ENCODE measurements at regions not wholly inside any gene's neighbourhood (a gene's known extent, or its start where the extent isn't known, plus 50 kb on each side); places are given as distances from the start of the nearest gene placed in this dataset.
"Not testable (repeated sequence)": the region's sequence is repeated elsewhere in the genome, so short reads cannot be mapped to it uniquely, and the experiment has no call there.

DNA sequence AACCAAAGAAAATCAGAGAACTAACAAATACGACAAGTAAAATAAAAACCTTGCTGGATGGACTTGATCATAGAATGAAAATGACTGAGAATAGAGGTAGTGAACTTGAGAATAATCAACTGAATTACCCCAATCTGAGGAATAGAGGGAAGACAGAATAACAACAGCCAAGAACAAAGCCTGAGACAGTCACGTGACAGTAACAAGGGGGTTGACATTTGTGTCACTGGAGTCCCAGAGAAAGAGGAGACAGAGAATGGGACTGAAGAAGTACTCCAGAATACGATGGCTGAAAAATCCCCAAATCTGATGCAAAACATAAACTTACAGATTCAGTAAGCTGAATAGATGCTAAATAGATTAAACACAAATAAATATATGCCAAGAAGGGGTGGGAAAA lies 248.5 kb upstream of the HDAC4 start:
- TF ChIP-seq, protein P1, sequence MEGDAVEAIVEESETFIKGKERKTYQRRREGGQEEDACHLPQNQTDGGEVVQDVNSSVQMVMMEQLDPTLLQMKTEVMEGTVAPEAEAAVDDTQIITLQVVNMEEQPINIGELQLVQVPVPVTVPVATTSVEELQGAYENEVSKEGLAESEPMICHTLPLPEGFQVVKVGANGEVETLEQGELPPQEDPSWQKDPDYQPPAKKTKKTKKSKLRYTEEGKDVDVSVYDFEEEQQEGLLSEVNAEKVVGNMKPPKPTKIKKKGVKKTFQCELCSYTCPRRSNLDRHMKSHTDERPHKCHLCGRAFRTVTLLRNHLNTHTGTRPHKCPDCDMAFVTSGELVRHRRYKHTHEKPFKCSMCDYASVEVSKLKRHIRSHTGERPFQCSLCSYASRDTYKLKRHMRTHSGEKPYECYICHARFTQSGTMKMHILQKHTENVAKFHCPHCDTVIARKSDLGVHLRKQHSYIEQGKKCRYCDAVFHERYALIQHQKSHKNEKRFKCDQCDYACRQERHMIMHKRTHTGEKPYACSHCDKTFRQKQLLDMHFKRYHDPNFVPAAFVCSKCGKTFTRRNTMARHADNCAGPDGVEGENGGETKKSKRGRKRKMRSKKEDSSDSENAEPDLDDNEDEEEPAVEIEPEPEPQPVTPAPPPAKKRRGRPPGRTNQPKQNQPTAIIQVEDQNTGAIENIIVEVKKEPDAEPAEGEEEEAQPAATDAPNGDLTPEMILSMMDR (IDR thresholded peaks at IDR 0.05; ENCODE audit: unreplicated experiment), result no peak
- no peaks in the 10 kb centered on the region for H3K9me3 Mint-ChIP-seq (ENCODE audit: unreplicated experiment)
- peaks cover 72% of the 10 kb centered on the region for H3K27me3 Mint-ChIP-seq (ENCODE audit: insufficient read depth, unreplicated experiment)
- no peak overlapping the region for H3K4me3 Mint-ChIP-seq (ENCODE audit: unreplicated experiment)
- no peak for DNase-seq (ENCODE audit: unreplicated experiment)
- no TSS peak for BruUV-seq (replicated peaks)
- ChIA-PET POLR2A (interaction anchor here (1.3 kb wide), 1 partner anchor 10 kb away, joined by 3 read pairs; no protein-coding TSS in a partner anchor), CTCF (no interaction called here)
- no peaks in the 10 kb centered on the region for H3K36me3 Mint-ChIP-seq (ENCODE audit: insufficient read depth, unreplicated experiment)
- intact Hi-C loops (cut with micrococcal nuclease), result no loop called here
- no peaks in the 10 kb centered on the region for H3K4me1 Mint-ChIP-seq (ENCODE audit: insufficient read depth, unreplicated experiment)
- H3K27ac Mint-ChIP-seq (ENCODE audit: low read depth, unreplicated experiment), result no peak overlapping the region

DNA sequence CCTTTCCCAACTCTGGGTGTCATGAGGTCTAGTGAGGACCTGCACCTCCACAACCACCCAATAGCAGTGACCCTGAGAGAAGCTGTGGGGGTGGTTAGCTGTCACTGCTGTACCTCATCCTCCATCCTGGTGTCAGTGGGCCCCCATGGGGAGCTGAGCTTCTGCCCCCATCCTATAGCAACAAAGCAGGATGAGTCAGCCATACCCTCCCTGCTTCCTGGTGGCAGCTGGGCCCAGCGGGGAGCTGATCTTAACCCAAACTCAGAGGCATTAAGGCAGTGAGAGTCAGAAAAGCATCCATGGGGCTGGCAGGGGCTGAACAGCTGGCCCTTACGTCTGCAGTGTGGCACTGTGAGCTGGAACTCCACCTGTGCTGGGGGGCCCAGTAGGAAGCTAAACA lies 247.8 kb upstream of the HDAC4 start:
- H3K27me3 Mint-ChIP-seq (ENCODE audit: insufficient read depth, unreplicated experiment), result peaks cover 68% of the 10 kb centered on the region
- POLR2A ChIA-PET, result no interaction called here
- no peaks in the 10 kb centered on the region for H3K36me3 Mint-ChIP-seq (ENCODE audit: insufficient read depth, unreplicated experiment)
- H3K4me3 Mint-ChIP-seq (ENCODE audit: unreplicated experiment), result no peak overlapping the region
- CTCF ChIA-PET, result interaction anchor here (0.5 kb wide), 1 partner anchor 11 kb away, joined by 3 read pairs; no protein-coding TSS in a partner anchor
- DNase-seq (ENCODE audit: unreplicated experiment), result no peak
- H3K9me3 Mint-ChIP-seq (ENCODE audit: unreplicated experiment), result no peaks in the 10 kb centered on the region
- TF ChIP-seq, protein P1 (IDR thresholded peaks at IDR 0.05; ENCODE audit: unreplicated experiment), result no peak
- no peaks in the 10 kb centered on the region for H3K4me1 Mint-ChIP-seq (ENCODE audit: insufficient read depth, unreplicated experiment)
- no peak overlapping the region for H3K27ac Mint-ChIP-seq (ENCODE audit: low read depth, unreplicated experiment)
- no TSS peak for BruUV-seq (replicated peaks)
- intact Hi-C loops (cut with micrococcal nuclease), result no loop called here

DNA sequence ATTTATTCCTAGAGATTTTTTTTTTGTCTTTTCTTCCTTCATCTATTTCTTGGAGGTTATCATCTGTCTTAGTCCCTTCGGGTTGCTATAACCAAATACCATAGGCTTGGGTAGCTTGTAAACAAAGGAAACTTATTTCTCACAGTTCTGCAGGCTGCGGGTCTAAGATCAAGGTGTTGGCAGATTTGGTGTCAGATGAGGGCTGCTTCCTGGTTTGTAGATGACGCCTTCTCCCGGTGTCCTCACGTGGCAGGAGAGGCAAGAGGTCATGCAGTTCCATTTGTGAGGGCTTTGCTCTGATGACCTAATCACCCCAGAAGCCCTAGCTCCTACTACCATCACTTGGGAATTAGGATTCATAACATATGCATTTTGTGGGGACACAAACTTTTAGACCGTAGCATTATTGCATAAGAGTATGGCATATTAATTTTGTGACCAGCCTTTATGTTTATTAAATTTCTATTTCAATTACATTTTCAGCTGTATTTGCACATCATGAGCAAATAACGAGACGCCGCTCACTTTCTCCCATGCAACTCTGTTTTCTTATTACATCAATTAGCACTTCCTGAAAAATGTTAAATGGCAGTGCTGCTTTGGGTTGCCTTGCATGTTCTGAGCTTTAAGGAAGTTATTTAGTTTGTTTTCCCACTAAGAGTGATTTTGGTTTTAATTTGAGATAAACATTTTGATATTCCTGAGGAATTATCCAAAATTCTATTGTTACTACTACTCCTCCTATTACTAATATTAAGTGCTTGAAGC lies 246.4 kb upstream of the HDAC4 start:
- BruUV-seq (replicated peaks), result no TSS peak
- TF ChIP-seq, protein P1 (IDR thresholded peaks at IDR 0.05; ENCODE audit: unreplicated experiment), result no peak
- ChIA-PET POLR2A (interaction anchor here (0.6 kb wide), 1 partner anchor 315 kb away, joined by 3 read pairs; no protein-coding TSS in a partner anchor), CTCF (interaction anchor here (0.6 to 2.2 kb wide), 2 partner anchors 13 to 520 kb away, joined by 3 to 6 read pairs; no protein-coding TSS in a partner anchor)
- intact Hi-C loops (cut with micrococcal nuclease), result no loop called here
- no peak overlapping the region for H3K27ac Mint-ChIP-seq (ENCODE audit: low read depth, unreplicated experiment)
- no peaks in the 10 kb centered on the region for H3K36me3 Mint-ChIP-seq (ENCODE audit: insufficient read depth, unreplicated experiment)
- H3K9me3 Mint-ChIP-seq (ENCODE audit: unreplicated experiment), result no peaks in the 10 kb centered on the region
- no peak overlapping the region for H3K4me3 Mint-ChIP-seq (ENCODE audit: unreplicated experiment)
- no peaks in the 10 kb centered on the region for H3K4me1 Mint-ChIP-seq (ENCODE audit: insufficient read depth, unreplicated experiment)
- no peak for DNase-seq (ENCODE audit: unreplicated experiment)
- peaks cover 61% of the 10 kb centered on the region for H3K27me3 Mint-ChIP-seq (ENCODE audit: insufficient read depth, unreplicated experiment)

DNA sequence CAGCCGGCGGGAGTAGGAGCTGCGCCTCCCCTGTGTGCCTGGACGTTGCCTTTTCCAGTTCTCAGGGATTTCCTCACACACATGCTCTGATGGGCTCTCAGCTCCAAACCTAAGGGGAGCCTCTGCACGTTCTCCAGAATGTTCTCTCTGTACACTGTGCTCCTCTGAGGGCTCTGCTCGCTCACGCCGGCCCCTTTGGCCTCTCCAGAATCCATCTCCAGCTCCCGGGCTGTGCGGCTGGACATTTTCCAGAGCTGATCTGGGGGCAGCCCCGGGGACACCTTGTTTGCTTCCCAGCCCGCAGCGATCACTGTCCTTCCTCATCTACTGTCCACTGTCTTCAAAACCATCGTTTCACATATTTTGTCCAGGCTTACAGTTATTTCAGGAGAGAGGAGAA lies 245.4 kb upstream of the HDAC4 start:
- no TSS peak for BruUV-seq (replicated peaks)
- Mint-ChIP-seq H3K27ac (ENCODE audit: low read depth, unreplicated experiment) (no peak overlapping the region), H3K27me3 (ENCODE audit: insufficient read depth, unreplicated experiment) (peaks cover 54% of the 10 kb centered on the region), H3K36me3 (ENCODE audit: insufficient read depth, unreplicated experiment) (no peaks in the 10 kb centered on the region), H3K9me3 (ENCODE audit: unreplicated experiment) (no peaks in the 10 kb centered on the region), H3K4me3 (ENCODE audit: unreplicated experiment) (no peak overlapping the region), H3K4me1 (ENCODE audit: insufficient read depth, unreplicated experiment) (no peaks in the 10 kb centered on the region)
- TF ChIP-seq, protein P1 (IDR thresholded peaks at IDR 0.05; ENCODE audit: unreplicated experiment), result no peak
- CTCF ChIA-PET, result interaction anchor here (2.2 kb wide), 1 partner anchor 14 kb away, joined by 6 read pairs; no protein-coding TSS in a partner anchor
- POLR2A ChIA-PET, result no interaction called here
- intact Hi-C loops (cut with micrococcal nuclease), result no loop called here
- DNase-seq (ENCODE audit: unreplicated experiment), result no peak

DNA sequence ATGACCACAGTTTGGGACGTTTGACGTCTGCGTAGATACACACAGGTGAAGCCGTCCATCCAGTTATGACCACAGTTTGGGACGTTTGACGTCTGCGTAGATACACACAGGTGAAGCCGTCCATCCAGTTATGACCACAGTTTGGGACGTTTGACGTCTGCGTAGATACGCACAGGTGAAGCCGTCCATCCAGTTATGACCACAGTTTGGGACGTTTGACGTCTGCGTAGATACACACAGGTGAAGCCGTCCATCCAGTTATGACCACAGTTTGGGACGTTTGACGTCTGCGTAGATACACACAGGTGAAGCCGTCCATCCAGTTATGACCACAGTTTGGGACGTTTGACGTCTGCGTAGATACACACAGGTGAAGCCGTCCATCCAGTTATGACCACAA lies 243.8 kb upstream of the HDAC4 start:
- H3K36me3 Mint-ChIP-seq (ENCODE audit: insufficient read depth, unreplicated experiment); POLR2A ChIA-PET; CTCF ChIA-PET; intact Hi-C loops (cut with micrococcal nuclease); H3K9me3 Mint-ChIP-seq (ENCODE audit: unreplicated experiment); H3K4me1 Mint-ChIP-seq (ENCODE audit: insufficient read depth, unreplicated experiment); DNase-seq (ENCODE audit: unreplicated experiment); H3K27ac Mint-ChIP-seq (ENCODE audit: low read depth, unreplicated experiment); H3K4me3 Mint-ChIP-seq (ENCODE audit: unreplicated experiment); BruUV-seq (replicated peaks): not testable (repeated sequence)
- peaks cover 38% of the 10 kb centered on the region for H3K27me3 Mint-ChIP-seq (ENCODE audit: insufficient read depth, unreplicated experiment)

All from MCF 10A (cell line).